ENCODE measurements at regions not wholly inside any gene's neighbourhood (a gene's known extent, or its start where the extent isn't known, plus 50 kb on each side); places are given as distances from the start of the nearest gene placed in this dataset.

DNA sequence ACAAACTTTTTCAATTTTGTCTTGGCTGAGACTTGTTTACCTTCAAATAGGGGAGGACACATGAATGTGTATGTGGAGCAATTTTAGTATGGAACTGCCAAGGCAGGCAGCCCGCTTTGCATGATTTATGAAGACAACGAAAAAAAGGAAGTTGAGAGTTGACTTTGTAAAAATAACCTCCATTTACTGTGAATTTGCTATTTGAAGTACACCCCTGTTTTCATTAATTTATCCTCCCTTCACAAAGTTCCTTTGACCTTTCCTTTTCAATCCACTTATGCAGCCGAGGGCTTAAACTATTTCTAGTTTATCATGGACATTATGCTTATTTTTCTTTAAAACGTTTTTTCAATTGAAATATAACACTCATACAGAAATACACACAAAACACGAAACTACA lies 369.6 kb upstream of the CADM1 start:
- no peak for DNase-seq

DNA sequence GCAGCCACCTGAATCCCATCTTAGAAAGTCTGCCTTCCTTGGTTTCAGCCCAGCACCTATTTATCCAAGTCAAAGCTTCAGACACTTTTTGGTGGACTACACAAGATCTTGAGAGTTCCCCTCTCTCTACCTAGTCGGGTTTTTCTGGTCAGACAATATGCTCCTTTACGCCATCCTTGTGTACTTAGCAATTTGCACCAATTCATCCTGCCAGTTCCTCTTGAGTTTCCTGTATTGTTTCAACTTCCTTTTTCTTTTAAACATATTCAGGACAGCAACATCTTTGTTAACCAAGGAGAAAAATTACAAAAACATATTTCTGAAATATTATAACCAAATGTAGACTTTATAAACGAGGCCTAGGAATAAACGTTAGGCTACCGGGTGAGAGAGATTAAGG lies 368.2 kb upstream of the CADM1 start:
- DNase-seq: no peak

DNA sequence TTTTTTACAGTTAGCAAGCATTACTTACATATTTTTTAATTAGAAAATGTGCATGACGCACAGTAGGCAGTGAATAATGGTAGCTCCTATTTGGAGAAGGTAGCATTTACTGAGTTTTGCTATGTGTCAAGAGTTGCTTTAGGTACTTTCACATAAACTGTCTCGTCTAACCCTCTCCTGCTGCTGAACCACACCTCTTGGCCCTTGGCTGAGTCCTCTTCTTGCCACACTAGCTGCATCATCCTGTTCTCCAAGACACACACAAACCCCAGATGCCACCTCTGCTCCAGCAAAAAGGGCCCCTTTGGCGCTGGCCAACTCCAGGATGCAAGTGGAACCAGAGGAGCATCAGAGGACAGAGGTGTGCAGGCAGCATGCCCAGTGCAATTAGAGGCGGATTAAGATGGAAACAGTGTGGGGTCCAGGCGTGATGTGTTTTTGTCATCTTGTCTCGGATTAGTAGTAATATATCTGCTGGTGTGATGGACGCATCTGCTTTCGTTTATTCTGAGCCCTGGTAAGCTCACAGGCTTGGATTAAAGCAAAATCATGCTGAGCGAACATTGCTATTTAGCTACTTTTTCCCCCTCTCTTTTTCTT lies 367.0 kb upstream of the CADM1 start:
- DNase-seq: no peak

DNA sequence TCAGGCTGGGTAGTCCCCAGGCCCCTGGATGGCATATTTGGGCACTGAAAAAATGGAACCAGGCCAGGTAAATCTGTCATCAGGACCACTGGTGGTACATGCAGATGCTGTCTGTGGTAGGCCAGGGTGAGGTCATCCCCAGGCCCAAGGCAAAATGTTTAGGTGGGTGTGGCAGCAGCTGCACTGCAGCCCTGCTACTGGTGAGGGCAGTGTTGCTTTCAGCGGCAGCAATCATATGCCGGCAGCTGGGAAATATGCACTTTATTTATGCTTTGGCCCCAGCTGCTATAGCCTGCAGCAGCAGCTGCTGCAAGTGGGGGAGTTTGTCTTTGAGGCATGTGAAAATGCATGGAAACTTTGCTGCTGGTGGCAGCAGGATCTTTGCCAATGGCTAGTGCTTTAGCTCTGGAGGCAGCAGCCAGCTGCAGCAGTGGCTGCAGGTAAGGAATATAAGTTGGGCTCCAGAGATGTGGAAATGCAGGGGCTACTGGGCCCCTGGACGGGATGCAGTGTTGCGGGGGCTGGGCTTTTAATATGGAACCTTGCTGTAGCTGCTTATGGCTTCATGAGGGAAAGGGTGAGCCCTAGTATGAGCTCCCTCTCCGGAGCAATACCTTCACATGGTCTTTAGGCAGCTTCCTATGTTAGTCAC lies 365.7 kb upstream of the CADM1 start:
- DNase-seq: no peak

DNA sequence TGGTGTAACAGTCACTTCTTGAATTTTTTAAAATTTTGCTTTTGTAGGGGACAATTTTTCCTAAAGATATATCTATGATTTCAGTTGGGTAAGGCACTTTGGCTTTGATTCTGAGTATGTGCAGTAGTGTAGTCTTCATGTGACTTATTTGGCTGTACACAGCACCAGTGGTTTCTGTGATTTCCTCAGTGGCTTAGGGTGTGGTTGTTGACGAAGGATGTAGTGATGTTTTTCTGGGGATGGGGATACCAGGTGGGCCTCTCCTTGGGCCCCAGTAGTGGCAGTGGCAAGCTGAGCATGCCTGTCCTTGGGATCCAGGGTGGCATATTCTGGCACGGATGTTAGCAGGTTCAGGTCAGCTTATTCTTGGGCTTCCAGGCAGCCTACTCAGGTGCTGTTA lies 364.9 kb upstream of the CADM1 start:
- DNase-seq: no peak

DNA sequence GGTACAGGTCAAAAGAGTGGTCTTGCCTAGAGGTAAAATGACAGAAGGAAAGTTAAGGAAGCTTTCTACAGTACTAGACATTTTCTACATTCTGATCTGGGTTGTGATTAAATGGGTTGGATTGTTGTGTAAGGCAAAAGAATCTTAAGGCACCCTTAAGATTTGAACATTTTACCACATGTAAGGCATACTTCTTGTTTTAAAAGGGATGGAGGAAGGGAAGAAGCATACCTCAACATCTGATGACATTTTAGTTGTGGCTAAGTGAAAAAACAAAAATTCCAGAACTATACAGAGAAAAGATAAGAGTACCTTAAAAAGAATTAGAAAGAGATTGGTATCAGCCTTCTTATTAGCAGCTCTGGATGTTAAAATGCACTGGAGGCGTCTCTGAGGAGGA lies 356.0 kb upstream of the CADM1 start:
- no peak for DNase-seq

DNA sequence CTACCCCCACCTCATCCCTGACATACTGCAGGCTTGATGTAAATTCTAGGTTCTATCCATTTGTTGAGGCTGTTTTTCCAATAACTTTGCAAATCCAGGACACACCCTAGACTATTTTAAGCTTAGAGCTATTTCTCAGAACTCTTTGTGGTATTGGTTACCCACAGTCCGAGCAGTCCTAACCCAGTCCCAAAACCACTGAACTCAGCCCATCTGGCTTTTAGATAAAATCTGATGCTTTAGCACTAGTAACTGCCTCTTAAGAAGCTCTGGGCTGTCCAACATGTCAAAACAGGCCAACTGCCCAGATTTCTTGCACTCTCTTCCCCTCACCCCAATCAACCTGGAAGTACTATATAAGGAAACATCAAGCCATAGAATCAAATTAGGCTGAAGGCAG lies 344.4 kb upstream of the CADM1 start:
- no peak for DNase-seq

DNA sequence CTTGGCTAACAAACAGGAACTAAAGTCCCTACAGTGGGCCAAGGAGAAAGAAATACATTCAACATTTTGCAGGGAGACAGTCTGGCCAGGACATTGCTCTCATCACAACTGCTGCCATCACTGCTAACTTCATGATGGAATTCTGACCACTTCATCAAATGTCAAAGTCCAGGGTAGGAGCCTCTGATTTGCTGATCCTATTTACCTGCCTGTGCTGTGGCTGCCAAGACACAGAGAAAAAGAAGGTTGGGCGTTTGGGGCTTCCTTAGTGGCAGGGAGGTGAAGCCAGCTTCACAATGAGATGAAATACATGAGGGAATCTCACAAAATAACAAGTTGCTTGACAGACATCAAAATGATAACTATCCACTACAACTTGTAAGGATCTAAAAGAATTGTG lies 343.9 kb upstream of the CADM1 start:
- no peak for DNase-seq

DNA sequence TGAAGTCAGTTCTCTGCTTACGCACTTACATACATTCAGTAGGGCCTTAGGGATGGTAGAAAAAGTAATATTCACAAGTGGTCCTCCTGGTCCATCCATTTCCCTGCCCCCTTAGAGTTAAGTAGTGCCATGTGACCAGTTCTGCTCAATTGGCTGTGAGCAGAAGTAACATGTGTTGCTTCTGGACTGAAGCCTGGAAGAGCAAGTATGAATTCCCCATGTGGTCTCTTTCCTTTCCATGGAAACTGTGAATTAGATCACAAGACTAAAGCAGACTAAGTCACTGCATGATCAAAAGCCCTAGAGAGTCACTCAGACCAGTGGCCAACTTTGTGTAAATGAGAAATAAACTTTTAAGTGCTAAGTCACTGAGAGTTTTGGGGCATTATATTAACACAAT lies 341.7 kb upstream of the CADM1 start:
- no peak for DNase-seq

DNA sequence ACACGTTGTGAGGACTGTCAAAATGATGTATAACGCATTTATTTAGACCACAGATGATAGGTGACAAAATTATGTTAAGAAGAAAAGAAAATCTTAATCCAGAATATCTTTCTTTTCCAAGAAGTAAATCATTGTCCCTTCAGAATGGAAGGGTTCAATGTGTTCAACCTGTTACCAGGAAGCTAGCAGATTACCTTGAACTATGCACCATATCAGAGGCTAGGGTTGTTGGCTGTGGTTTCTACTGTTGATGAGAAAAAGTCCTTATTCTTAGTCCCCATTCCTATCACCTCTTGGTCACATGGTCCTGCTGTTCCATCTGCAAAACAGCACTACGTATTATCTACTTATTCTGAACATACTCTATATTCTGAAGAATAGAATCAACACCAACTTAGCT lies 339.5 kb upstream of the CADM1 start:
- DNase-seq: no peak

DNA sequence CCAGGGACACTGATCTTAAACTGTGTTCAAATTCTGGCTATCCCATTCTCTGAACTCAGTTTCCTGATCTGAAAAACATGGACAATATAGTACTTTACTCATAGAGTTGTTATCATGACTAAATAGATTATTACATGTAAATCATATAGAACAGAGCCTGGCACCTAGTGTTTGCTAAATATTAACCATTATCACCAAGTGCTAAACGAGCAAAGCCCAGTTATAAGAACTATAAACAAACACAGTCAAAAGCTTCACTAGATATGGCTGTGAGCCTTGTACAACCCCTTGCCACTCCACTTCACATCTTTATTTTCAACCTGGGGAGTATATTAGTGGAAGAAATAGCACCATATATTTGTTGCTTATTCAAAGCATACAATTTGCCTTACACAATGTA lies 338.9 kb upstream of the CADM1 start:
- no peak for DNase-seq

DNA sequence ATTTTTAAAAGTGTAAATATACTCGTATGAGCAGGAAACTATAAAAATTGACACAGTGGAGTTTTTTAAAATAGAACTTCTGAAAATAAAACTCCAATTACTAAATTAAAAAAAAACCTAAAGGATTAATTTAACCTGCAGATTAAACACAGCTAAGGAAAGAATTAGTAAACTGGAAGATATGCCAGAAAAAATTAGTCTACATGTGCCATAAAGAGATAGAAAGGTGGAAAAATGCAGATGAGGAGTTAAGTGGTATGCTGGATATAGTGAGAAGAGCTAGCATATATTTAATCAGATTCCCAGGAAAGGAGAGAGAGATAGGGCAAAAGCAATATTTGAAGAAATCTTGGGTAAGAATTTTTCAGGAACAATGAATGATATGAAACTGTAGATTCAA lies 315.8 kb upstream of the CADM1 start:
- DNase-seq: no peak

DNA sequence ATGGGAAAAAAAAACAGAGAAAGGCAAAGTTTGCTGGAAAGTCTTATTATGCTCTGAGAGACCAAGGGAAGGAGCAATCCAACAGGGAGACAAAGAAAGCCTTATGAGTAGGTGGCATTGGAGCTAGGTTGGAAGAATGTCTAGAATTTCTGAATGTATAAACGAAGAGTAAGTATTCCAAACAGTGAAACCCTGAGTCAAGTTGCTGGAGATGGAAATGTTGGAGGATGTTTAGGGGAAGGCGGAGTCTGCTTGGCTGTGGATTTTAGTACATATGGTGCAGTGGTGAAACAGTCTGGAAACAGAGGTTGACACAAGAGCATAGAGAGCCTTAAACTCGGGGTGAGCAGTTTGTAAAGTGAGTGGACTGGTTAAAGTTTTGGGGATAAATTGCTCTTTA lies 314.8 kb upstream of the CADM1 start:
- no peak for DNase-seq

DNA sequence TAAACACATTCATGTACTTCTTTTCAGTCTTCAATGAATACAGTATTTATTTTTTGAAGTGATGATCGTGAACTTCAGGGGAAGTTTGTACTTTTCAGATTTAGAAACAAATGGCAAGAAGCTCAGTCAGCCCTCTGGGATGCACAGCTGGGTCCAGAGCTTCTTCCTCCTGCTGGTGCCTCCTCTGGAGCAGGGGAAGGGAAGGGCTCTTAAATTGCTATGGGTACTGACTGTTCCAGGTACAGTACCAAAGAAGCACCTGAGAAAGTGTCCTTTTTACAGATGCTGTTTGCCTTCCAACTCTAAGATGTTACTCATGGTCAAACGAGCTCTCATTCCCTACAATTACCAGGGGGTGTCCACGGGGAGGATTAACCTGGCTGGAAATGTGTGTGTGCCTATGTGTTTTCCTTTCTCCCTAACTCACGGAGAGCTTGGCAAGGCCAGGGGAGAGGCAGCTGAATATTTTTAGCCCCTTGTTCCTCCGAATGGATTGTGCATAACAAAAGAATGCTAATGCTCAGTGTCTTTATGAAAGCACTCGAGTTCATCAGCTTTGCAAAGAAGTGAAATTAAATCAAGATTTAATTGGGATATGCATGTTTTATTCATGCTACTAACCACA lies 313.7 kb upstream of the CADM1 start:
- no peak for DNase-seq

DNA sequence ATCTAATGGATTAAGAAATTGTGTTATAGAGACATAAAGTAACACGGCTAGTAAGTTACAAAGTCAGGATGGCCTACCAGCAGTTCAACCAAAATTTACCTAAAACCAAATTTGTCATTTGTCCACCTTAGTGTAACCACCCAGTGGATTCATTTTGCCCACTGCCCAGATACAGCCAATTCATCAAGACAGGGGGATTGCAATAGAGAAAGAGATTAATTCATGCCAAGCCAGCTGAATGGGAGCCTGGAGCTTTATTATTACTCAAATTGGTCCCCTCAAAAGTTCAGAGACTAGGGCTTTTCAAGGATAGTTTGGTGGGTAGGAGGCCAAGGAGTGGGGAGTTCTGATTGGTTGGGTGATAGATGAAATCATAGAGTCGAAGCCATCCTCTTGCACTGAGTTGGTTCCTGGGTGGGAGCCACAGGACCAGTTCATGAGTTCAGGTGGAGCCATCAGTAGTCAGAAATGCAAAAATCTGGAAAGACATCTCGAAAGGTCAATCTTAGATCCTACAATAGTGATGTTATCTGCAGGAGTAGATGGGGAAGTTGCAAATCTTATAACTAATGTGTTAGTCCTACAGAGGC lies 304.2 kb upstream of the CADM1 start:
- no peak for DNase-seq

DNA sequence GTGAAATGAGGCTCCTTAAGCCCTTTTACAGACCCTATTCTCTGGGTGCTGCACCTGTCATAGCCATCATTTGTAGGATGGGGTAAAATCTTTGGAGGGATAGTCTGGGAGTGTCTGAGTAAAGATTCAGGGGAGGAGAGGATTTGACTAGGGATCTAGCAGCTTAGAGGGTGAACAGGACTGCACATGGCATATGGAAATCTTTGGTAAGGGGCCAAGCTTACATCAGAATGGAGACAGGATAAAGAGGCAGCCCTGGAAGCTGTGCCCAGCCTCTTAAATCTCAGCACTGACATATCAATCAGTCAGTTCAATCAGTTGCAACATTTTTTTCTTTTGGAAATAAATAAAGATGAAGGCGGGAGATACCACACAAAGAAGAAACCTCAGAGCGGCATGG lies 301.8 kb upstream of the CADM1 start:
- no peak for DNase-seq

DNA sequence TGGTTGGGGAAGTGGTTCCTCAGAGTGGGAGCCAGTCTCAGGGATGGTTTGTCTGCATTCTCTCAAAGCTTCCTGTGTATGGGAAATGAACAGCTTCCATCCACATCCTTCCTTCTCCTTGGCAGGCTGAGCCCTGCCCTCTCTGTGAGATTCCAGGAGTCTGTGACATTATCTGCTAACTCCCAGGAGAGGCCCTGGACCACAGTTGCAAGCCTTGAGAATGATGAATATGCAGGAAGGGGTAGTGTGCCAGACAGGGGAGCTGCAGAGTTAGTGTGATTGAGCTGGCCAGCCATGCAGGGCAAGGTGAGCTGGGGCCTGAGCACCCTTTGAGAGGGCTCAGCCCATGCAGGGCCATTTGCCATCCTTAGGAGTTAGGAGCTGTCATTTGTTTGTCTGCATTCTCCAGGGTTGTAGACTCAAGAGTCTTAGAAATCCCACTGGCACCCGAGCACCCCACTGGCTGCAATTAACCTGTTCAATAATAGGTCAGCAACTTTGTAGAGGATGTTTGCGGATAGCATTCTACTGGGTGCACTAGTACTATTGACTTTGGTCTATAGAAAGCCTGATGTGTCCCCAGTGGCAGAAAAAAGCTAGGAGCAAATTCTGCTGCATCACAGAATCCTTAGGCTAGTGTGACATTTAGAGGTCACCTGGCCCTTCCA lies 299.0 kb upstream of the CADM1 start:
- DNase-seq: no peak

DNA sequence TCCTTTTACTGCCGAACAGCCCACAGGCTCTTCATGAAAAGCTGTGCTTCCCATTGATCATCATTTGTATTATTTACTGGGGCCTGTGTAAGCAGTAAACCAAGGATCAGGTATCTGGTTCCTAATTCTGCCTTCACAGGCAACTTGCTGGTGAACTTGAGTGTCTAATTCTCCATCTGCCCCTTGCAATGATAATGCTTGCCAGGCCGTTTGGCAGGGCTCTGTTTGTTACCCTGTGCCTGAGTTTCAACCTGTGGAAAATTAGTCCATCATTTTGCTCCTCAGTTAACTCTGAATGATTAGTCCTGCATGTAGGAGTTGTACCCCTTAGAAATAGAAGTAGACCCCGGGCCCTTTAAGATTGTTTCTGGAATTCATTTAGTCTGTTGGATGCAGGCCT lies 298.4 kb upstream of the CADM1 start:
- DNase-seq: no peak

DNA sequence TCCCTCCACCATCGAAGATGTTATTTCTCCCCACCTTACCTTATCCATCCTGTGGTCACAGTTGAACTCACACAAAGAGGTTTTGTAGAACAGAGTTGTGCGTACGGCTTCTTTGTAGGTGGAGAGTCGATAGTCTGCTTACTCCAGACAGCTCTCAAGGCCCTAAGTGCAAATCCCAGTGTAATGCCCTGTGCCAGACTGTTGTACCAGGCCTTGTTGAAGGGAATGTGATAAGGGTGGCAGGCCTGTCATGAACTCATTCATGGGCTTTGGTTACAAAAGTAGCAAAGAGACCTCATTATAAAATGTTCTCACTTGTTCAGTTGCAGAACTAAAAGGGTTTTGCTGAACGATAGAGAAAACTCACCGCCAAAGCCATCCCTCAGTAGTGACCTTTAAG lies 288.7 kb upstream of the CADM1 start:
- DNase-seq: no peak

DNA sequence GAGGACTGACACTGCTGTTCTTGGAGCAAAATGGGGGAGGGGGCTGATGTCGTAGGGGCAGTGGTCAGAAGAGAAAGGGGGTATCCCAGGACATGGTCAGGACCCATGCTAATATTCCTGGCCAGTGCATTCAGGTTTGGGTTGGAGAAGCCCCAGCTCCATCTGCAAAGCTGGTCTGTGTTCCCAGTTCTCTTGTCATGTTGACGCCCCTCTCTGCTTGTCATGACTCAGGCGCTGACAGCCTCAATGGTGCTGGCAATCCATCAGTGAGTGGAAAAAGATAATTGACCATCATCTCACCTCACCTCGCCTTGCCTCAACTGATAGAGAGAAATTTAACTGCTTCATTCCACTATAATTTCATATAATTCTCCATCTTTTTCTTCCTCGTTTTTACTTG lies 283.1 kb upstream of the CADM1 start:
- DNase-seq: no peak

DNA sequence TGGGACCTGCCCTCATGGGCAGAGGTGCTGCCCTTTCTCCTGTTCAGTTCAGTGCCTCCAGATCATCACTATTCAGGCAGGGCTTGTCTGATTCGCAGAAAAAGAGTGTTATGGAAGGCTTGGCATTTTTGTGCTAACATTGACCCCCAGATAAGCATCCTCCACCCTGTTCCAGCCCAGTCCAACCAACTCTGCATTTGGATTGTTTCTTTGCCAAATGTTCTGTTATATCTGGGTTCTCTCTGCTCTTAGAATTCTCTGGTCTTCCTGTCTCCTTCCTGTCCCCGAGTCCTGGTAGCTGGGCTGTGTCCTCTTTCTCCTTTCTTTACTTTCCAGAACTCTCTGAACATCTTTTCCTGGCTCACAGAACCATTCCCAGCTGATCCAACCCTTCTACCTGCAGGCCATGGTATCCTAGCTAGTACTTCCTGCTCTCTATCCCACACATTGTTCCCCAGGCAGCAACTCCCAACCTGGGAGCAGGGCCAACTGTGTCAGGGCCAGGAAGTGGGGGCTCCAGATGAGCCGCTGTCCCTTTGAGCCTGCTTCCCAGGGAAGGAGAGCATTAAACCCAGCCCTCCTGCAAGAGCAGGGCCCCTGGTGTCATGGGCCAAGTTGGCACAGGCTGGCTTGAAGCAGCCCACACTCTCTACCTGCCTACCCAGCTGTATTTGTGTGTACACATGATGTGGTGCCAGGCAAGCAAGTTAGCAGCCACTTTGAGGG lies 280.7 kb upstream of the CADM1 start:
- DNase-seq: no peak

DNA sequence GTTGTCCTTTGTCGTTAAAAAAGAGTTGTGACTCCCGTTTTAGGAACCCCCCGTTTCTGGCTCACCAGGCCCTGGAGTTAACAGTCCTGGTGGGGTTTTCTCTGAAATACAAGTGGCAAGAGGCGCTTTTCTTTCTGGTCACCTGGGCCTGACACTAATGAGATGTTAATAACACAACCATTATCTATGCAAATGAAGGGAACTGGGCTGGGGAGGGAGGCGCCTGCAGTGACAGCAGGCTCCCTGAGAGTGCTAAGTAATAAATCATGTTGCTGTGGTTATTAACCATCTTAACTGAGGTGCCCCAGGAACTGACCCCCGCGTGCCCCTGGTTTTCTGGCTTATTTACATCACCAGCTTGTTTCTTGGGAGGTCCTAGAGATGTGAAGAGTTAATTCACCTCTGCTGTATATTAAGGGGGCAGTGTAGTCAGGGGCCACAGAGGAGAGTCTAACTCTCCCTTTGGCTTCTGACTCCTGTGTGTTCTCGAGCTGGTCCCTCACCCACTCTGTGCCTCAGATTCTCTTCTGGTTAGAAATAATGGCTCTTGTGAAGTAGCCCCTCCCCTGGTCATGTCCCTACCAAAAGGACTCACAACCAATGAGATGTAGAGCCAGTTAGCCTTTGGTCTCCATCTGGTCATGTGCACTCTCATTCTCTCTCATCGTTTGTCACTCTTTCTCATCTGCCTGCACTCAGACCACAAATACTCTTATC lies 276.6 kb upstream of the CADM1 start:
- no peak for DNase-seq

Data from NCI-H1436 treated with DMSO at 0.1 percent for 48 hours (cell line).